HepG2 (cell line): ENCODE measurements at regions not wholly inside any gene's neighbourhood (a gene's known extent, or its start where the extent isn't known, plus 50 kb on each side); places are given as distances from the start of the nearest gene placed in this dataset.

Experiments
- ATAC-seq: fragments of 200-7000 bp; cut with Tn5 transposase; 3 replicates; pipeline ENCODE4 v1.9.1; 2020; ENCODE audit warnings: mild to moderate bottlenecking, moderate library complexity
- BruUV-seq: library from RNA; stranded (reverse); fragments of 400-500 nt; replicated peaks from 2 replicates; lab custom pipeline; 2021; lab: Mats Ljungman, UMichigan
- CTCF ChIA-PET: fragments of 300-600 bp; formaldehyde crosslinking; extraction: SDS; loops from one replicate; lab custom pipeline; 2021; ENCODE audit warnings: low total read pairs, inconsistent platforms, low intra/inter-chr PET ratio; lab: Yijun Ruan, JAX
- POLR2A ChIA-PET: fragments of 350-600 bp; sonication (Branson Sonifier 250); formaldehyde crosslinking; loops from one replicate; lab custom pipeline; 2020; ENCODE audit warnings: antibody characterized with exemption, inconsistent platforms; lab: Yijun Ruan, JAX
- DNase-seq: peaks from one replicate; pipeline ENCODE4 v3.0.0-alpha.2; 2015; ENCODE audit warnings: low spot score
- FAIRE-seq: peaks from 3 replicates; lab custom pipeline; 2011; peaks lifted over from hg19 to GRCh38; lab: Jason Lieb, UNC
- H2AFZ ChIP-seq: one replicate; pipeline ENCODE4 v1.6.1; 2011; ENCODE audit warnings: low read length, inconsistent platforms
- H3K27ac ChIP-seq: fragments of 300-600 bp; 3 replicates; pipeline ENCODE4 v1.8.0; 2011; ENCODE audit warnings: mixed run types, mild to moderate bottlenecking, mixed read lengths, low read length, inconsistent platforms; ENCODE audit not compliant: insufficient read depth; ENCODE audit errors: extremely low read length
- H3K27me3 ChIP-seq, 2 experiments: fragments of 200-600 bp in 1 of 2; 2 replicates in 1 of 2; 3 replicates in 1 of 2; pipeline versions ENCODE4 v1.6.0 to v1.8.0; 2011; ENCODE audit warnings: low read length in 2 of 2, mild to moderate bottlenecking in 2 of 2, moderate library complexity in 2 of 2, inconsistent platforms in 1 of 2; ENCODE audit not compliant: insufficient read depth in 2 of 2, control insufficient read depth in 1 of 2
- H3K36me3 ChIP-seq, 2 experiments: fragments of 200-600 bp in 1 of 2; replicated peaks in 1 of 2; 2 replicates in 1 of 2; 3 replicates in 1 of 2; pipeline versions ENCODE4 v1.5.1 to v1.8.0; 2011; ENCODE audit warnings: low read length in 2 of 2, inconsistent platforms in 1 of 2; ENCODE audit not compliant: insufficient read depth in 2 of 2, control insufficient read depth in 1 of 2
- H3K4me1 ChIP-seq: 2 replicates; pipeline ENCODE4 v1.5.1; 2012; ENCODE audit warnings: low read length, inconsistent platforms; ENCODE audit not compliant: insufficient read depth
- H3K4me2 ChIP-seq: 2 replicates; pipeline ENCODE4 v1.6.0; 2011; ENCODE audit warnings: low read depth, low read length, inconsistent platforms
- H3K4me3 ChIP-seq, 3 experiments: fragments of 200-600 bp in 1 of 3; sonication (generic), shearing (Covaris generic) in 1 of 3; replicated peaks in 1 of 3; 2 replicates each; pipeline ENCODE4 v1.5.1; 2011 to 2016; ENCODE audit warnings: low read length in 3 of 3, inconsistent platforms in 2 of 3, low read depth in 2 of 3, mild to moderate bottlenecking in 2 of 3, control low read depth in 1 of 3, mixed read lengths in 1 of 3; ENCODE audit not compliant: insufficient read depth in 1 of 3
- H3K79me2 ChIP-seq: one replicate; pipeline ENCODE4 v1.6.1; 2011; ENCODE audit warnings: low read length, inconsistent platforms; ENCODE audit not compliant: insufficient read depth
- H3K9ac ChIP-seq: 2 replicates; pipeline ENCODE4 v1.6.0; 2011; ENCODE audit warnings: mild to moderate bottlenecking, low read depth, low read length, inconsistent platforms; ENCODE audit not compliant: insufficient read depth
- H3K9me3 ChIP-seq: 2 replicates; pipeline ENCODE4 v1.5.1; 2012; ENCODE audit warnings: mild to moderate bottlenecking, low read length
- H4K20me1 ChIP-seq: 2 replicates; pipeline ENCODE4 v1.6.0; 2011; ENCODE audit warnings: inconsistent platforms, mild to moderate bottlenecking, low read length, moderate library complexity; ENCODE audit not compliant: insufficient read depth
- ELF1 ChIP-seq: sonication (generic); formaldehyde crosslinking; IDR thresholded peaks from 2 replicates; pipeline ENCODE4 v1.4.0; 2020; ENCODE audit warnings: missing genetic modification reagents
- PCBP1 ChIP-seq: fragments of 200-400 bp; formaldehyde crosslinking; IDR thresholded peaks from 2 replicates; pipeline ENCODE4 v1.6.1; 2017; ENCODE audit warnings: mild to moderate bottlenecking, low read depth, low read length, borderline replicate concordance
- TMF1 ChIP-seq: sonication (generic); formaldehyde crosslinking; IDR thresholded peaks from 2 replicates; pipeline ENCODE4 v1.8.1; 2022; ENCODE audit warnings: low read depth, missing genetic modification reagents
- TRAFD1 ChIP-seq: sonication (generic); formaldehyde crosslinking; IDR thresholded peaks from 2 replicates; pipeline ENCODE4 v1.5.1; 2020; ENCODE audit warnings: missing genetic modification reagents, mild to moderate bottlenecking, borderline replicate concordance
- ZNF121 ChIP-seq: sonication (generic); formaldehyde crosslinking; IDR thresholded peaks from 2 replicates; pipeline ENCODE4 v1.5.0; 2020; ENCODE audit warnings: mild to moderate bottlenecking, missing genetic modification reagents
- WGBS: methylation state at CpG from one replicate; pipeline ENCODE4 v1.1.6; 2017; ENCODE audit warnings: low lambda C conversion rate; 5-methylcytosine and 5-hydroxymethylcytosine counted together
- in situ Hi-C: cut with HindIII; loops from 2 replicates; pipeline ENCODE4 v1.10.0; 2017; ENCODE audit warnings: low pct_unique_long_range_greater_than_20kb; ENCODE audit not compliant: extremely low pct_ligation_motif_present
- intact Hi-C: fragments of 100-400 bp; cut with micrococcal nuclease; formaldehyde crosslinking; loops from one replicate; pipeline ENCODE4 v1.10.0; 2022; ENCODE audit not compliant: unreplicated experiment
- TF ChIP-seq, protein P1 (sequence below): fragments of 450-650 bp; IDR thresholded peaks from 2 replicates; pipeline ENCODE4 v1.6.1; 2016
- TF ChIP-seq, protein P2 (sequence below): sonication (generic); formaldehyde crosslinking; IDR thresholded peaks from 2 replicates; pipeline ENCODE4 v1.8.0; 2022; ENCODE audit warnings: missing genetic modification reagents, mild to moderate bottlenecking, inconsistent platforms, borderline replicate concordance

DNA sequence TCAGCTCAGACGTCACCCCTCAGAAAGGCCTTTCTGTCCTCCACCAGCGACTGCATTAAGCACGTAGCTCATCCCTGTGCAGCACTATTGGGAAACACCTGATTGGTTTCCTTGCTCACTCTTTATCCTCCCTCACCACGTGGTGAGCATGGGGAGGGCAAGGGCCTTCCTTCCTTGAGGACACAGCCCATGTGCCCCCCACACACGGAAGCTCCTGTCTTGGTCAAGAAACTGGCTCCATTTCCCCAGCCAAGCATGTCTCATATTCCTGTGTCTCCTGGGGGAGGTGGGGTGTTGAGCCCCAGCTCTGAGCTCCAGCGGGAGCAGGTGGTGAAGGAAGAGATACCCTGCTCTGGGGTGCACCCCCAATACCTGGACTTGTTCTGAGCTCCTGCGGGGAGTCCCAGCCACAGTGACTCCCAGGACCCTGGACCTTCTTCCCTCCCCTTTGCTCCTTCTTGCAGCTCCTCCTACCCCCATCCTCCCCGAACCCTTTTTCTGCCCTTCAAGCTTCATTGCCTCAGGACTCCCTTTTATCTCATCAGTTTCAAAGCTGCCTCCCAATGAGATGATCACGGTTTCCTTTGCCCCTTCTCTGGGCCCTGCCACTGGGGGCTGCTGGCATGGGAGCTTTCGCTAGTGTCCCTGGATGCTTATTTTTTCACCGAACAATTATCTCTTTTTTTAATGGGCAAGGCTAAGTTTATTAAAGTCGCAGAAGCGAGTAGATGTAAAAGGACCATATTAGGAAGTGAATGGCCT, 230.1 kb downstream of the TFAP2C start:
- peaks cover 0 to 39% of the 10 kb centered on the region in 2 experiments; a peak in 3 of 5 replicates for H3K27me3 ChIP-seq
- ATAC-seq = no peak
- CTCF ChIA-PET = no interaction called here
- H3K4me2 ChIP-seq = no peak overlapping the region
- in situ Hi-C loops = no loop called here
- H4K20me1 ChIP-seq = no peaks in the 10 kb centered on the region
- WGBS = 8% methylated on average over 13 of the region's 13 CpGs
- H3K79me2 ChIP-seq = no peaks in the 10 kb centered on the region
- H3K4me3 ChIP-seq = no peak overlapping the region
- no peak overlapping the region for H3K27ac ChIP-seq
- no peak overlapping the region for H2AFZ ChIP-seq
- TF ChIP-seq, protein P1, sequence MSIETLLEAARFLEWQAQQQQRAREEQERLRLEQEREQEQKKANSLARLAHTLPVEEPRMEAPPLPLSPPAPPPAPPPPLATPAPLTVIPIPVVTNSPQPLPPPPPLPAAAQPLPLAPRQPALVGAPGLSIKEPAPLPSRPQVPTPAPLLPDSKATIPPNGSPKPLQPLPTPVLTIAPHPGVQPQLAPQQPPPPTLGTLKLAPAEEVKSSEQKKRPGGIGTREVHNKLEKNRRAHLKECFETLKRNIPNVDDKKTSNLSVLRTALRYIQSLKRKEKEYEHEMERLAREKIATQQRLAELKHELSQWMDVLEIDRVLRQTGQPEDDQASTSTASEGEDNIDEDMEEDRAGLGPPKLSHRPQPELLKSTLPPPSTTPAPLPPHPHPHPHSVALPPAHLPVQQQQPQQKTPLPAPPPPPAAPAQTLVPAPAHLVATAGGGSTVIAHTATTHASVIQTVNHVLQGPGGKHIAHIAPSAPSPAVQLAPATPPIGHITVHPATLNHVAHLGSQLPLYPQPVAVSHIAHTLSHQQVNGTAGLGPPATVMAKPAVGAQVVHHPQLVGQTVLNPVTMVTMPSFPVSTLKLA = peak; percentile 91
- TF ChIP-seq ELF1 (CRISPR knock-in tag) = no peak
- TF ChIP-seq, all 625 proteins: peak for 1
- no peak for FAIRE-seq
- intact Hi-C loops = no loop called here
- Histone ChIP-seq H3K9me3 (no peaks in the 10 kb centered on the region), H3K4me1 (no peaks in the 10 kb centered on the region), H3K9ac (no peak overlapping the region), H3K36me3 (no peaks in the 10 kb centered on the region)
- DNase-seq = no peak
- no TSS peak for BruUV-seq
- POLR2A ChIA-PET = no interaction called here

GRCh38 chr20:56859801-56860261, 230.7 kb downstream of the TFAP2C start:
- DNase-seq (no peak), ATAC-seq (no peak), FAIRE-seq (no peak)
- no peaks in the 10 kb centered on the region for H3K36me3 ChIP-seq
- ChIA-PET CTCF (no interaction called here), POLR2A (no interaction called here)
- no peaks in the 10 kb centered on the region for H3K9me3 ChIP-seq
- no peaks in the 10 kb centered on the region for H3K4me1 ChIP-seq
- intact Hi-C loops = no loop called here
- TF ChIP-seq TRAFD1 (CRISPR knock-in tag) (no peak), ZNF121 (CRISPR knock-in tag) (no peak), TMF1 (CRISPR knock-in tag) (no peak), PCBP1 (0 out of 2 replicates have a peak, but pooled peaks have one; percentile 43)
- TF ChIP-seq, protein P2, sequence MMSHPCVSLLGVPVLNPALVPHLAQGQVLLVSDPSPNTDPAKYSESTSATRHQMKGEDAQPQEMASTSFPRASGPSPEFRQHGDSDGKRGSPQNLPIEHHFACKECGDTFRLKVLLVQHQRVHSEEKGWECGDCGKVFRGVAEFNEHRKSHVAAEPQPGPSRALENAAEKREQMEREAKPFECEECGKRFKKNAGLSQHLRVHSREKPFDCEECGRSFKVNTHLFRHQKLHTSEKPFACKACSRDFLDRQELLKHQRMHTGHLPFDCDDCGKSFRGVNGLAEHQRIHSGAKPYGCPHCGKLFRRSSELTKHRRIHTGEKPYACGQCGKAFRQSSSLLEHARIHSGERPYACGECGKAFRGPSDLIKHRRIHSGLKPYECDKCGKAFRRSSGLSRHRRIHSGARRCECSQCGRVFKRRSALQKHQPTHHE (CRISPR knock-in tag) = no peak
- BruUV-seq = no TSS peak
- no peak overlapping the region for H3K9ac ChIP-seq
- no peaks in the 10 kb centered on the region for H3K79me2 ChIP-seq
- no peak overlapping the region for H3K4me3 ChIP-seq
- in situ Hi-C loops = no loop called here
- WGBS = 3% methylated on average over 10 of the region's 10 CpGs
- no peak overlapping the region for H3K4me2 ChIP-seq
- H2AFZ ChIP-seq = no peak overlapping the region
- no peaks in the 10 kb centered on the region for H4K20me1 ChIP-seq
- H3K27me3 ChIP-seq = peaks cover 0 to 41% of the 10 kb centered on the region in 2 experiments; a peak in 4 of 5 replicates
- H3K27ac ChIP-seq = no peak overlapping the region
